A549 (cell line): ENCODE measurements at regions not wholly inside any gene's neighbourhood (a gene's known extent, or its start where the extent isn't known, plus 50 kb on each side); places are given as distances from the start of the nearest gene placed in this dataset.

Source experiments
- ATAC-seq, 2 experiments: fragments of 200-7000 bp in 1 of 2; fragments of >200 bp in 1 of 2; cut with Nextera tagmentation in 1 of 2; cut with Tn5 transposase in 1 of 2; 3 replicates each; pipeline versions ENCODE4 v1.8.0 to v1.9.1; 2018 to 2020; ENCODE audit warnings: mild to moderate bottlenecking in 1 of 2, moderate library complexity in 1 of 2
- CTCF ChIA-PET: fragments of 300-600 bp; sonication (Branson Sonifier 250); formaldehyde crosslinking; extraction: SDS; loops from one replicate; lab custom pipeline; 2021; ENCODE audit warnings: antibody characterized with exemption, inconsistent platforms; lab: Yijun Ruan, JAX
- POLR2A ChIA-PET: fragments of 350-600 bp; formaldehyde crosslinking; extraction: SDS; loops from one replicate; lab custom pipeline; 2021; ENCODE audit warnings: antibody characterized with exemption, inconsistent platforms; lab: Yijun Ruan, JAX
- DNase-seq, 2 experiments: peaks; one replicate each; pipeline versions ENCODE4 v3.0.0 to v3.0.0-alpha.2; 2011 to 2016; ENCODE audit warnings: low read depth in 1 of 2, low spot score in 1 of 2
- FAIRE-seq: peaks from 2 replicates; lab custom pipeline; 2011; peaks lifted over from hg19 to GRCh38; lab: Jason Lieb, UNC
- H3K27ac ChIP-seq, 2 experiments: fragments of >200 bp; sonication (Bioruptor Twin); formaldehyde crosslinking; 3 replicates each; pipeline ENCODE4 v1.5.1; 2016 to 2017
- H3K4me1 ChIP-seq: fragments of >200 bp; sonication (Bioruptor Twin); formaldehyde crosslinking; 3 replicates; pipeline ENCODE4 v1.6.1; 2016
- H3K4me2 ChIP-seq: fragments of >200 bp; sonication (Bioruptor Twin); formaldehyde crosslinking; 3 replicates; pipeline ENCODE4 v1.6.1; 2016
- H3K4me3 ChIP-seq: fragments of >200 bp; sonication (Bioruptor Twin); formaldehyde crosslinking; 3 replicates; pipeline ENCODE4 v1.5.1; 2016
- H3K9me3 ChIP-seq: fragments of >200 bp; sonication (Bioruptor Twin); formaldehyde crosslinking; 3 replicates; pipeline ENCODE4 v1.6.1; 2016
- CEBPB ChIP-seq, 2 experiments: fragments of >200 bp in 1 of 2; sonication (Bioruptor Twin) in 1 of 2; formaldehyde crosslinking in 1 of 2; IDR thresholded peaks; 2 replicates each; pipeline ENCODE4 v1.6.1; 2012 to 2016
- CHD4 ChIP-seq: fragments of 200-600 bp; sonication (generic); IDR thresholded peaks from 2 replicates; pipeline ENCODE4 v1.6.1; 2016; ENCODE audit warnings: antibody characterized with exemption, mild to moderate bottlenecking, borderline replicate concordance
- CTCF ChIP-seq: fragments of >200 bp; sonication (Bioruptor Twin); formaldehyde crosslinking; IDR thresholded peaks from 3 replicates; pipeline ENCODE4 v1.5.1; 2016
- E2F6 ChIP-seq: IDR thresholded peaks from 2 replicates; pipeline ENCODE4 v1.6.1; 2012; ENCODE audit warnings: low read depth, borderline replicate concordance
- EHF ChIP-seq: fragments of 250-450 bp; sonication (Bioruptor Pico); IDR thresholded peaks from 2 replicates; pipeline ENCODE4 v1.5.0; 2020; ENCODE audit warnings: mild to moderate bottlenecking
- EP300 ChIP-seq, 2 experiments: fragments of >200 bp; sonication (Bioruptor Twin); formaldehyde crosslinking; IDR thresholded peaks; 2 replicates in 1 of 2; 3 replicates in 1 of 2; pipeline ENCODE4 v1.6.1; 2016 to 2017
- FOSL2 ChIP-seq, 2 experiments: fragments of 450-650 bp in 1 of 2; fragments of >200 bp in 1 of 2; sonication (Bioruptor Twin) in 1 of 2; formaldehyde crosslinking; IDR thresholded peaks; 2 replicates each; pipeline versions ENCODE4 v1.5.0 to v1.6.1; 2016 to 2020; ENCODE audit warnings: mild to moderate bottlenecking in 1 of 2, moderate library complexity in 1 of 2
- FOXS1 ChIP-seq: fragments of 250-450 bp; sonication (Bioruptor Pico); IDR thresholded peaks from 2 replicates; pipeline ENCODE4 v1.5.0; 2020; ENCODE audit warnings: mild to moderate bottlenecking, moderate library complexity
- HOXB5 ChIP-seq: fragments of 250-450 bp; sonication (Bioruptor Pico); IDR thresholded peaks from 2 replicates; pipeline ENCODE4 v1.5.0; 2020; ENCODE audit warnings: mild to moderate bottlenecking, moderate library complexity
- KDM1A ChIP-seq: fragments of 200-600 bp; sonication (generic); IDR thresholded peaks from 2 replicates; pipeline ENCODE4 v1.6.1; 2016; ENCODE audit warnings: low read depth, mild to moderate bottlenecking
- KDM5A ChIP-seq: fragments of 200-600 bp; sonication (generic); IDR thresholded peaks from 2 replicates; pipeline ENCODE4 v1.6.1; 2016; ENCODE audit warnings: antibody characterized with exemption, mild to moderate bottlenecking
- MAZ ChIP-seq: fragments of 150-350 bp; IDR thresholded peaks from 2 replicates; pipeline ENCODE4 v1.6.1; 2014; ENCODE audit warnings: antibody characterized with exemption, low read depth, low read length, borderline replicate concordance
- NPAS2 ChIP-seq: fragments of 250-450 bp; sonication (Bioruptor Pico); IDR thresholded peaks from 2 replicates; pipeline ENCODE4 v1.8.0; 2022; ENCODE audit warnings: mild to moderate bottlenecking, moderate library complexity, borderline replicate concordance
- PBX3 ChIP-seq: IDR thresholded peaks from 2 replicates; pipeline ENCODE4 v1.6.1; 2012
- RAD21 ChIP-seq, 2 experiments: fragments of >200 bp in 1 of 2; sonication (Bioruptor Twin) in 1 of 2; formaldehyde crosslinking in 1 of 2; IDR thresholded peaks in 1 of 2; conservative IDR thresholded peaks in 1 of 2; 2 replicates in 1 of 2; 3 replicates in 1 of 2; pipeline ENCODE4 v1.6.1; 2012 to 2018; ENCODE audit warnings: inconsistent platforms in 1 of 2
- RARB ChIP-seq: fragments of 250-450 bp; sonication (Bioruptor Pico); IDR thresholded peaks from 2 replicates; pipeline ENCODE4 v1.8.0; 2021; ENCODE audit warnings: mild to moderate bottlenecking, moderate library complexity
- REST ChIP-seq: fragments of 200-600 bp; sonication (generic); IDR thresholded peaks from 2 replicates; pipeline ENCODE4 v1.6.1; 2016; ENCODE audit warnings: antibody characterized with exemption, mild to moderate bottlenecking, moderate library complexity
- RNF2 ChIP-seq: fragments of 200-600 bp; sonication (generic); IDR thresholded peaks from 2 replicates; pipeline ENCODE4 v1.6.1; 2016; ENCODE audit warnings: low read depth, mild to moderate bottlenecking, antibody characterized with exemption, moderate library complexity, borderline replicate concordance
- TFCP2L1 ChIP-seq: fragments of 250-450 bp; sonication (Bioruptor Pico); IDR thresholded peaks from 2 replicates; pipeline ENCODE4 v1.5.0; 2021; ENCODE audit warnings: mild to moderate bottlenecking
- USF2 ChIP-seq: fragments of 450-650 bp; IDR thresholded peaks from 2 replicates; pipeline ENCODE4 v1.6.1; 2014; ENCODE audit warnings: antibody characterized with exemption
- ZFP36 ChIP-seq: fragments of 450-650 bp; IDR thresholded peaks from 2 replicates; pipeline ENCODE4 v1.6.1; 2014; ENCODE audit warnings: borderline replicate concordance; ENCODE audit not compliant: partially characterized antibody
- WGBS: methylation state at CpG from one replicate; pipeline ENCODE4 v1.1.6; 2017; ENCODE audit errors: missing lambda C conversion rate; 5-methylcytosine and 5-hydroxymethylcytosine counted together

- no peak overlapping the region for H3K4me3 ChIP-seq
- no peak for TF ChIP-seq CHD4
- TF ChIP-seq TFCP2L1 (CRISPR knock-in tag) = no peak
- TF ChIP-seq FOXS1 (CRISPR knock-in tag) = no peak
- no peak for TF ChIP-seq CEBPB (IDR thresholded peaks at IDR 0.05)
- TF ChIP-seq KDM5A = no peak
- no peak for TF ChIP-seq USF2
- TF ChIP-seq, all 56 proteins: peak for 0
- CTCF ChIA-PET = interaction anchor here (2.1 kb wide), 1 partner anchor 10 kb away, joined by 7 read pairs; no protein-coding TSS in a partner anchor
- ATAC-seq = no peak
- Histone ChIP-seq H3K4me2 (no peak overlapping the region), H3K4me1 (no peaks in the 10 kb centered on the region), H3K9me3 (peaks cover 28% of the 10 kb centered on the region), H3K27ac (no peak overlapping the region)
- 95% methylated on average over 10 of the region's 11 CpGs for whole genome bisulfite sequencing
- DNase-seq = no peak
- POLR2A ChIA-PET = no interaction called here
- FAIRE-seq = no peak
Measured at GRCh38 chr11:70746351-70746750, 348.0 kb downstream of the CTTN start.

- ATAC-seq (no peak), FAIRE-seq (no peak), DNase-seq (no peak)
- 93% methylated on average over 4 of the region's 4 CpGs for WGBS
- H3K4me1 ChIP-seq = no peaks in the 10 kb centered on the region
- no peak overlapping the region for H3K27ac ChIP-seq
- no peak overlapping the region for H3K4me2 ChIP-seq
- TF ChIP-seq CTCF (no peak), HOXB5 (CRISPR knock-in tag) (no peak), REST (no peak), RNF2 (no peak), MAZ (no peak), CEBPB (IDR thresholded peaks at IDR 0.05) (no peak), FOSL2 (IDR thresholded peaks at IDR 0.05) (no peak), FOSL2 (CRISPR knock-in tag; IDR thresholded peaks at IDR 0.05) (no peak), E2F6 (no peak), EHF (CRISPR knock-in tag) (no peak), KDM5A (no peak), RAD21 (conservative IDR thresholded peaks at IDR 0.05 in 1 of 2, IDR thresholded peaks at IDR 0.05 in 1 of 2) (no peak), EP300 (IDR thresholded peaks at IDR 0.05) (no peak), KDM1A (no peak), PBX3 (no peak), ZFP36 (no peak), RARB (CRISPR knock-in tag) (no peak), NPAS2 (CRISPR knock-in tag) (no peak)
- no peak overlapping the region for H3K4me3 ChIP-seq
- ChIA-PET POLR2A (no interaction called here), CTCF (interaction anchor here (2.1 kb wide), 1 partner anchor 9 kb away, joined by 7 read pairs; no protein-coding TSS in a partner anchor)
- H3K9me3 ChIP-seq = peaks cover 32% of the 10 kb centered on the region
Measured at GRCh38 chr11:70747285-70747684, 349.0 kb downstream of the CTTN start.
